OCI-LY7 (cell line): ENCODE measurements at regions not wholly inside any gene's neighbourhood (a gene's known extent, or its start where the extent isn't known, plus 50 kb on each side); places are given as distances from the start of the nearest gene placed in this dataset.

Experiments used
- BruUV-seq: library from RNA; stranded (reverse); fragments of 400-500 nt; replicated peaks from 2 replicates; lab custom pipeline; 2021; lab: Mats Ljungman, UMichigan
- CTCF ChIA-PET: fragments of 300-600 bp; sonication (Branson Sonifier 250); formaldehyde crosslinking; loops from one replicate; lab custom pipeline; 2022; ENCODE audit warnings: antibody characterized with exemption; ENCODE audit not compliant: unreplicated experiment; lab: Charles Lee
- POLR2A ChIA-PET: fragments of 300-600 bp; sonication (Branson Sonifier 250); formaldehyde crosslinking; loops from one replicate; lab custom pipeline; 2022; ENCODE audit warnings: antibody characterized with exemption; lab: Charles Lee
- DNase-seq: peaks from one replicate; pipeline ENCODE4 v3.0.0-alpha.2; 2015; ENCODE audit warnings: low spot score
- H2AFZ ChIP-seq: fragments of 200-600 bp; sonication (generic), shearing (Covaris generic); 2 replicates; pipeline ENCODE4 v1.6.1; 2014; ENCODE audit warnings: mild to moderate bottlenecking, antibody characterized with exemption, low read length, moderate library complexity
- H3K27ac ChIP-seq: fragments of 200-600 bp; sonication (generic); 2 replicates; pipeline ENCODE4 v1.5.1; 2014; ENCODE audit warnings: mixed run types, low read depth, mild to moderate bottlenecking, moderate library complexity, low read length, inconsistent platforms; ENCODE audit not compliant: poor library complexity, severe bottlenecking
- H3K36me3 ChIP-seq: fragments of 200-600 bp; sonication (generic); 2 replicates; pipeline ENCODE4 v1.6.1; 2014; ENCODE audit warnings: mild to moderate bottlenecking, antibody characterized with exemption, low read length, moderate library complexity, mixed read lengths; ENCODE audit not compliant: insufficient read depth
- H3K4me1 ChIP-seq: fragments of 200-600 bp; sonication (generic); 2 replicates; pipeline ENCODE4 v1.5.1; 2014; ENCODE audit warnings: mild to moderate bottlenecking, low read length; ENCODE audit not compliant: insufficient read depth, poor library complexity, severe bottlenecking
- H3K4me2 ChIP-seq: fragments of 200-600 bp; sonication (generic); 2 replicates; pipeline ENCODE4 v1.6.1; 2014; ENCODE audit warnings: mild to moderate bottlenecking, low read length
- H3K4me3 ChIP-seq: fragments of 200-600 bp; sonication (generic); 2 replicates; pipeline ENCODE4 v1.5.1; 2014; ENCODE audit warnings: mild to moderate bottlenecking, low read depth, low read length; ENCODE audit not compliant: poor library complexity, severe bottlenecking
- H3K79me2 ChIP-seq: fragments of 200-600 bp; sonication (generic); 2 replicates; pipeline ENCODE4 v1.6.1; 2016; ENCODE audit warnings: low read depth, mild to moderate bottlenecking, low read length, moderate library complexity, mixed read lengths; ENCODE audit not compliant: insufficient read depth
- H3K9me2 ChIP-seq: fragments of 200-600 bp; sonication (generic); 2 replicates; pipeline ENCODE4 v1.6.1; 2016; ENCODE audit warnings: mild to moderate bottlenecking, low read length, mixed read lengths; ENCODE audit not compliant: insufficient read depth
- H3K9me3 ChIP-seq: fragments of 200-600 bp; sonication (generic); 2 replicates; pipeline ENCODE4 v1.6.1; 2014; ENCODE audit warnings: mild to moderate bottlenecking, mixed run types, low read length, mixed read lengths
- H4K20me1 ChIP-seq: fragments of 200-600 bp; sonication (generic); 2 replicates; pipeline ENCODE4 v1.6.1; 2014; ENCODE audit warnings: mild to moderate bottlenecking, antibody characterized with exemption, low read length, moderate library complexity, mixed read lengths; ENCODE audit not compliant: insufficient read depth
- EZH2phosphoT487 ChIP-seq: fragments of 200-600 bp; sonication (generic); IDR thresholded peaks from 2 replicates; pipeline ENCODE4 v1.6.1; 2018; ENCODE audit warnings: low read depth, borderline replicate concordance, mild to moderate bottlenecking, mixed run types, antibody characterized with exemption, low read length, moderate library complexity, mixed read lengths
- intact Hi-C: fragments of 100-400 bp; cut with micrococcal nuclease; formaldehyde crosslinking; loops from one replicate; pipeline ENCODE4 v1.10.0; 2022; ENCODE audit not compliant: unreplicated experiment
- TF ChIP-seq, protein P1 (sequence below): fragments of 200-600 bp; sonication (generic); conservative IDR thresholded peaks from 2 replicates; pipeline ENCODE4 v1.5.1; 2014; ENCODE audit warnings: mild to moderate bottlenecking, antibody characterized with exemption, low read length, moderate library complexity, mixed read lengths

DNA sequence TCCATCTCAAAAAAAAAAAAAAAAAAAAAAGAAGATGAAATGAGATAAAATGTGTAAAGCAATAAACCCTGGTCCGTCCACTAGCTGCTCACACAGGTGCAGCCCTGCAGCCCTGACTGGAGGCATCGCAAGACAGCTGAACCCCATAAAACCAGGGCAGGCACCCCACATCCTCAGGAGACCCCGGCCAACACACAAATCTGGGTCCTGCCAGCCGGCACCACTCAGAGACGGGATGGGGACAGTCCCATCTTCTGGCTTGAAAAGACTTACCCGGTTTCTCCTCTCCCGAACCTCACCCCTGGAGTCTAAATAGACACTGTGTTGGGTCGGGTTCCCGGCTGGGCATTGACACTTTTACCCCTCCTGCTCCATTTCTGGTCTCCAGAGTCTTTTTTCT, 52.7 kb upstream of the TNRC6C start:
- Histone ChIP-seq H2AFZ (no peak overlapping the region), H3K4me2 (no peak overlapping the region), H3K4me1 (no peaks in the 10 kb centered on the region), H3K36me3 (no peaks in the 10 kb centered on the region), H4K20me1 (no peaks in the 10 kb centered on the region), H3K27ac (no peak overlapping the region), H3K9me2 (no peaks in the 10 kb centered on the region), H3K9me3 (no peaks in the 10 kb centered on the region), H3K4me3 (no peak overlapping the region), H3K79me2 (no peaks in the 10 kb centered on the region)
- DNase-seq, result no peak
- ChIA-PET POLR2A (interaction anchor here (0.7 kb wide), 1 partner anchor 73 kb away, joined by 5 read pairs; no protein-coding TSS in a partner anchor), CTCF (no interaction called here)
- intact Hi-C loops, result no loop called here
- BruUV-seq, result no TSS peak
- TF ChIP-seq, protein P1, sequence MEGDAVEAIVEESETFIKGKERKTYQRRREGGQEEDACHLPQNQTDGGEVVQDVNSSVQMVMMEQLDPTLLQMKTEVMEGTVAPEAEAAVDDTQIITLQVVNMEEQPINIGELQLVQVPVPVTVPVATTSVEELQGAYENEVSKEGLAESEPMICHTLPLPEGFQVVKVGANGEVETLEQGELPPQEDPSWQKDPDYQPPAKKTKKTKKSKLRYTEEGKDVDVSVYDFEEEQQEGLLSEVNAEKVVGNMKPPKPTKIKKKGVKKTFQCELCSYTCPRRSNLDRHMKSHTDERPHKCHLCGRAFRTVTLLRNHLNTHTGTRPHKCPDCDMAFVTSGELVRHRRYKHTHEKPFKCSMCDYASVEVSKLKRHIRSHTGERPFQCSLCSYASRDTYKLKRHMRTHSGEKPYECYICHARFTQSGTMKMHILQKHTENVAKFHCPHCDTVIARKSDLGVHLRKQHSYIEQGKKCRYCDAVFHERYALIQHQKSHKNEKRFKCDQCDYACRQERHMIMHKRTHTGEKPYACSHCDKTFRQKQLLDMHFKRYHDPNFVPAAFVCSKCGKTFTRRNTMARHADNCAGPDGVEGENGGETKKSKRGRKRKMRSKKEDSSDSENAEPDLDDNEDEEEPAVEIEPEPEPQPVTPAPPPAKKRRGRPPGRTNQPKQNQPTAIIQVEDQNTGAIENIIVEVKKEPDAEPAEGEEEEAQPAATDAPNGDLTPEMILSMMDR, result no peak
- no peak for TF ChIP-seq EZH2phosphoT487

GRCh38 chr17:77906377-77906871, 52.1 kb upstream of the TNRC6C start:
- Histone ChIP-seq H3K79me2 (no peaks in the 10 kb centered on the region), H3K4me2 (no peak overlapping the region), H3K27ac (no peak overlapping the region), H3K4me3 (no peak overlapping the region), H4K20me1 (no peaks in the 10 kb centered on the region), H3K4me1 (no peaks in the 10 kb centered on the region), H3K9me3 (no peaks in the 10 kb centered on the region), H3K9me2 (no peaks in the 10 kb centered on the region), H3K36me3 (no peaks in the 10 kb centered on the region), H2AFZ (no peak overlapping the region)
- ChIA-PET POLR2A (interaction anchor here (0.7 kb wide), 1 partner anchor 25 kb away, joined by 3 read pairs; no protein-coding TSS in a partner anchor), CTCF (no interaction called here)
- TF ChIP-seq, protein P1, result no peak
- TF ChIP-seq EZH2phosphoT487, result no peak
- no TSS peak for BruUV-seq
- intact Hi-C loops, result no loop called here
- no peak for DNase-seq
